ENCODE measurements at regions not wholly inside any gene's neighbourhood (a gene's known extent, or its start where the extent isn't known, plus 50 kb on each side); places are given as distances from the start of the nearest gene placed in this dataset.

DNA sequence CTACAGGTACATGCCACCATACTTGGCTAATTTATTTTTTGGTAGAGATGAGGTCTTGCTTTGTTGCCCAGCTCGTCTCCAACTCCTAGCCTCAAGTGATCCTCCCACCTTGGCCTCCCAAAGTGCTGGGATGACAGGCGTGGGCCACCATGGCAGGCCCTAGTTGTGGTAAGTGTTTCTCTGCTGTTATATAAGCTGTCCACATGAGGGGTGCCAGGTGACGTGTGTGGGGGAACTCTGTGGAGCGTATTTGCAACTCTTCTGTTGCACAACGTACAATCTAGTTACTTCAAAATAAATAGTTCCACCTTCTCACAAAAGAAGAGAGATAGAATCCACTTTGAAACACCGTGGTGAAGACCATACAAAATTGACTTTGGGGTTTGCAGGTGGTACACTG is 125.1 kb downstream of the NCOR2 start:
- Histone ChIP-seq H3K4me1 (ENCODE audit: control insufficient read depth, insufficient read depth, low read length) (no peaks in the 10 kb centered on the region), H3K27me3 (ENCODE audit: control insufficient read depth, insufficient read depth, low read length, poor library complexity, severe bottlenecking) (no peaks in the 10 kb centered on the region), H3K27ac (ENCODE audit: low read depth, low read length) (no peak overlapping the region), H3K36me3 (ENCODE audit: control insufficient read depth, insufficient read depth, low read length) (peaks cover 37% of the 10 kb centered on the region), H3K9ac (ENCODE audit: extremely low read depth, low read length, poor library complexity, severe bottlenecking) (no peak overlapping the region), H3K4me3 (ENCODE audit: low read length) (no peak overlapping the region), H3K9me3 (ENCODE audit: control insufficient read depth, low read length) (peaks cover 11% of the 10 kb centered on the region)
- Mint-ChIP-seq H3K36me3 (ENCODE audit: low read depth) (peaks cover 41% of the 10 kb centered on the region), H3K4me3 (no peak overlapping the region), H3K27me3 (ENCODE audit: insufficient read depth) (no peaks in the 10 kb centered on the region), H3K4me1 (no peaks in the 10 kb centered on the region), H3K9me3 (no peaks in the 10 kb centered on the region), H3K27ac (no peak overlapping the region)
- 94 to 100% methylated on average over 3 to 6 of the region's 6 CpGs for WGBS, 2 experiments (ENCODE audit: insufficient coverage in 1 of 2, insufficient read length in 1 of 2)
- TF ChIP-seq, protein P1, sequence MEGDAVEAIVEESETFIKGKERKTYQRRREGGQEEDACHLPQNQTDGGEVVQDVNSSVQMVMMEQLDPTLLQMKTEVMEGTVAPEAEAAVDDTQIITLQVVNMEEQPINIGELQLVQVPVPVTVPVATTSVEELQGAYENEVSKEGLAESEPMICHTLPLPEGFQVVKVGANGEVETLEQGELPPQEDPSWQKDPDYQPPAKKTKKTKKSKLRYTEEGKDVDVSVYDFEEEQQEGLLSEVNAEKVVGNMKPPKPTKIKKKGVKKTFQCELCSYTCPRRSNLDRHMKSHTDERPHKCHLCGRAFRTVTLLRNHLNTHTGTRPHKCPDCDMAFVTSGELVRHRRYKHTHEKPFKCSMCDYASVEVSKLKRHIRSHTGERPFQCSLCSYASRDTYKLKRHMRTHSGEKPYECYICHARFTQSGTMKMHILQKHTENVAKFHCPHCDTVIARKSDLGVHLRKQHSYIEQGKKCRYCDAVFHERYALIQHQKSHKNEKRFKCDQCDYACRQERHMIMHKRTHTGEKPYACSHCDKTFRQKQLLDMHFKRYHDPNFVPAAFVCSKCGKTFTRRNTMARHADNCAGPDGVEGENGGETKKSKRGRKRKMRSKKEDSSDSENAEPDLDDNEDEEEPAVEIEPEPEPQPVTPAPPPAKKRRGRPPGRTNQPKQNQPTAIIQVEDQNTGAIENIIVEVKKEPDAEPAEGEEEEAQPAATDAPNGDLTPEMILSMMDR (conservative IDR thresholded peaks at IDR 0.05) = no peak
- DNase-seq = no peak

DNA sequence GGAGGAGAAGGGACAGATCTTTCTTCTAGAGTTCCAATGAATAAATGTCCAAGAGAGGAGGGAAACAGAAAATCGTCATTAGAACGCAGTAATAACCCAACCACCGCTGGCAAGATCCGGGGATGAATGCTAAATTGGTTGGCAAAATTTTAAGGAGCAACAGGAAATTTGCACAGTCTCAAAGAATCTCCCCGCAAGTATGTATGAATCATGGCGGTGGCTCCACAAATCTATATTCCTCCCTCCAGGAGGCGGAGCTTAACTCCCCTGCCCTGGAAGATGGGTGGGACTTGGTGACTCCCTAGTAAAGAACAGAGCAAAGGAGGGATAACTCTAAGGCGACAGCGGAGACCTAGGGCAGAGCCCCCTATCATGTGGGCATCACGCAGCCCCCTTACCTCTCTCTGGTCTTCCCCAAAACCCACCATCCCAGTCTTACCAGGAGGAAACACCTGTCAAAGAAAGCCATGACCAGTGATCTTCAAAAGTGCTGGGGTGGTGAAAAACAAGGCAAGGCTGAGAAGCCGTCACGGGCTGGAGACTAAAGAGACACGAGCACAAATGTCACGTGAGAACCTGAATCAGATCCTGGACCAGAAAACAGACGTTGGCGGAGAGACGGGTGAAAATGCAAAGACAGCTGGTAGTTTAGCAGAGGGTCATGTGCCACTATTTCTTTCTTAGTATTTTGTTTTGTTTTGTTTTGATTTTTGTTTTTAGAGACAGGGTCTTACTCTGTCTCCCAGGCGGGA is 125.8 kb downstream of the NCOR2 start:
- Histone ChIP-seq H3K36me3 (ENCODE audit: control insufficient read depth, insufficient read depth, low read length) (peaks cover 37% of the 10 kb centered on the region), H3K9ac (ENCODE audit: extremely low read depth, low read length, poor library complexity, severe bottlenecking) (no peak overlapping the region), H3K27ac (ENCODE audit: low read depth, low read length) (no peak overlapping the region), H3K4me3 (ENCODE audit: low read length) (no peak overlapping the region), H3K4me1 (ENCODE audit: control insufficient read depth, insufficient read depth, low read length) (no peaks in the 10 kb centered on the region), H3K27me3 (ENCODE audit: control insufficient read depth, insufficient read depth, low read length, poor library complexity, severe bottlenecking) (no peaks in the 10 kb centered on the region), H3K9me3 (ENCODE audit: control insufficient read depth, low read length) (peaks cover 11% of the 10 kb centered on the region)
- Mint-ChIP-seq H3K27me3 (ENCODE audit: insufficient read depth) (no peaks in the 10 kb centered on the region), H3K9me3 (no peaks in the 10 kb centered on the region), H3K4me1 (no peaks in the 10 kb centered on the region), H3K36me3 (ENCODE audit: low read depth) (peaks cover 38% of the 10 kb centered on the region), H3K27ac (no peak overlapping the region), H3K4me3 (no peak overlapping the region)
- TF ChIP-seq, protein P1 (conservative IDR thresholded peaks at IDR 0.05) = no peak
- DNase-seq = no peak
- 92 to 94% methylated on average over 14 to 17 of the region's 18 CpGs for WGBS, 2 experiments (ENCODE audit: insufficient coverage in 1 of 2, insufficient read length in 1 of 2)

DNA sequence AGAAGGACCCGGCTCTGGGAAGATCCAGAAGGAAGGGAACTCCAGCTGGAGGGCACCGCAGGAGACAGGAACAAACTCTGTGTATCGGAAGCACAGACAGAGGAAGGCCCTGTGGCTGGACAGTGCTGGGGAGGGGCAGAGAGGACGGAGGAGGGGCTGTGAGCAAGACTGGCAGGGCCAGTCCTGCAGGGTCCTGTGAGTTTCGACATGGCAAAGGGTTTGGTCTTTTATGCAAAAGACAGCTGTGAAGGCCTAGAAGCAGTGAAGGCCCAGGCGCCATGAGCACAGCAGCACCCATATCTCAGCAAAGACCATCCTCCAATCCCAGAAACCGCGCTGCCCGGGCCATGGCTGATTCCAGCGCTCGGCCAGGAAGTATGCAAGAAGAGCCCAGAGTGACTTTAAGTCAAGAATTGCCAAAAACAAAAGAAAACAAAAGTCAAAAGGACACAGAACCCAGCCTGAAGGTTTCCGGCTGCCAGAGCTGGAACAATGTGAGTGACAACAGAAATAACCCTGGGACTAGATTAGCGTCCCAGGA is 126.5 kb downstream of the NCOR2 start:
- Mint-ChIP-seq H3K27ac (peak overlapping the region; percentile 66), H3K27me3 (ENCODE audit: insufficient read depth) (no peaks in the 10 kb centered on the region), H3K36me3 (ENCODE audit: low read depth) (peaks cover 32% of the 10 kb centered on the region), H3K4me1 (no peaks in the 10 kb centered on the region), H3K9me3 (no peaks in the 10 kb centered on the region), H3K4me3 (no peak overlapping the region)
- H3K4me1 ChIP-seq (ENCODE audit: control insufficient read depth, insufficient read depth, low read length) = no peaks in the 10 kb centered on the region
- 94 to 95% methylated on average over 11 to 13 of the region's 13 CpGs for WGBS, 2 experiments (ENCODE audit: insufficient coverage in 1 of 2, insufficient read length in 1 of 2)
- H3K9ac ChIP-seq (ENCODE audit: extremely low read depth, low read length, poor library complexity, severe bottlenecking) = no peak overlapping the region
- H3K4me3 ChIP-seq (ENCODE audit: low read length) = no peak overlapping the region
- no peak for DNase-seq
- TF ChIP-seq, protein P1 (conservative IDR thresholded peaks at IDR 0.05) = no peak
- no peak overlapping the region for H3K27ac ChIP-seq (ENCODE audit: low read depth, low read length)
- peaks cover 11% of the 10 kb centered on the region for H3K9me3 ChIP-seq (ENCODE audit: control insufficient read depth, low read length)
- H3K27me3 ChIP-seq (ENCODE audit: control insufficient read depth, insufficient read depth, low read length, poor library complexity, severe bottlenecking) = no peaks in the 10 kb centered on the region
- peaks cover 32% of the 10 kb centered on the region for H3K36me3 ChIP-seq (ENCODE audit: control insufficient read depth, insufficient read depth, low read length)

Measured in endodermal cell (in vitro differentiated cells).